ENCODE measurements at regions not wholly inside any gene's neighbourhood (a gene's known extent, or its start where the extent isn't known, plus 50 kb on each side); places are given as distances from the start of the nearest gene placed in this dataset.

DNA sequence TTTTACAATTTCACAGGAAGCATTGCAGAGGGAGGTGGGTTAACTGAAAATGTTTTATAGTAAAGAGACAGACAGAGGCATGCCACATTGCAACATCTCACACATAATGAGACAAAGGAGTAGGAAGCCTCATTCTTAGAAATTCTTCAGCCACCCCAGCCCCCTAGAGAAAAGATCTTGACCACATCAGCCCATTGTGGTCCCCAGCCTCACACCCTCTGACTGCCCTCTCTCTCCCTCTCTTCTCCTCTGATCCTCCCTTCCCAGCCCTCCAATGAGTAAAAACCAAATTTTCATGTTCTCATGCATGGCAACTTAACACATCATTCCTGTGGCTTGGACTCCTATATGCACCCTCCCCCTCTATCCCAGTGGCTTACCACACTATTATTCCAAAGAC lies 174.1 kb downstream of the UACA start:
- DNase-seq (ENCODE audit: extremely low read depth in 1 of 4, low spot score in 3 of 4), result no peak
- Histone ChIP-seq H3K4me2 (ENCODE audit: insufficient read depth, low read length) (no peak overlapping the region), H3K9me3 (replicated peaks; ENCODE audit: control insufficient read depth, insufficient read depth, low read depth, low read length) (no peaks in the 10 kb centered on the region), H3K27ac (ENCODE audit: extremely low read depth, low read depth, low read length) (no peak overlapping the region), H3K9me1 (ENCODE audit: control insufficient read depth, insufficient read depth, low read length) (no peaks in the 10 kb centered on the region), H3K79me2 (ENCODE audit: control insufficient read depth, insufficient read depth, low read length) (no peaks in the 10 kb centered on the region), H3K36me3 (ENCODE audit: control insufficient read depth, insufficient read depth, low read length) (no peaks in the 10 kb centered on the region), H3K4me1 (replicated peaks in 1 of 2; ENCODE audit: control insufficient read depth in 2 of 2, insufficient read depth in 2 of 2, low read length in 2 of 2) (peaks cover 0 to 6% of the 10 kb centered on the region in 2 experiments; a peak in 2 of 5 replicates), H4K20me1 (replicated peaks; ENCODE audit: control insufficient read depth, insufficient read depth, low read length) (no peaks in the 10 kb centered on the region), H3K27me3 (ENCODE audit: control insufficient read depth in 2 of 2, insufficient read depth in 2 of 2, low read length in 2 of 2) (peaks cover 0 to 3% of the 10 kb centered on the region in 2 experiments; a peak in 1 of 5 replicates), H3K4me3 (no peak overlapping the region), H2AFZ (ENCODE audit: low read depth, low read length) (no peak overlapping the region), H3K9ac (ENCODE audit: insufficient read depth in 1 of 2, low read depth in 2 of 2, low read length in 2 of 2) (no peak overlapping the region)
- ChIA-PET POLR2A (no interaction called here), CTCF (ENCODE audit: low intra/inter-chr PET ratio) (no interaction called here)
- ATAC-seq, result no peak
- no TSS peak for BruUV-seq (replicated peaks)
- in situ Hi-C loops (cut with MboI), result no loop called here
- intact Hi-C loops (cut with micrococcal nuclease), result no loop called here
- FAIRE-seq, result no peak
- TF ChIP-seq POLR2H (tag; IDR thresholded peaks at IDR 0.05; ENCODE audit: low read depth) (no peak), ZKSCAN3 (CRISPR knock-in tag; IDR thresholded peaks at IDR 0.05) (no peak), PML (IDR thresholded peaks at IDR 0.05; ENCODE audit: low read length) (no peak), DPF2 (IDR thresholded peaks at IDR 0.05) (no peak), BRF1 (IDR thresholded peaks at IDR 0.05; ENCODE audit: borderline replicate concordance, extremely low read depth, insufficient read length) (no peak)
- TF ChIP-seq, protein P1, sequence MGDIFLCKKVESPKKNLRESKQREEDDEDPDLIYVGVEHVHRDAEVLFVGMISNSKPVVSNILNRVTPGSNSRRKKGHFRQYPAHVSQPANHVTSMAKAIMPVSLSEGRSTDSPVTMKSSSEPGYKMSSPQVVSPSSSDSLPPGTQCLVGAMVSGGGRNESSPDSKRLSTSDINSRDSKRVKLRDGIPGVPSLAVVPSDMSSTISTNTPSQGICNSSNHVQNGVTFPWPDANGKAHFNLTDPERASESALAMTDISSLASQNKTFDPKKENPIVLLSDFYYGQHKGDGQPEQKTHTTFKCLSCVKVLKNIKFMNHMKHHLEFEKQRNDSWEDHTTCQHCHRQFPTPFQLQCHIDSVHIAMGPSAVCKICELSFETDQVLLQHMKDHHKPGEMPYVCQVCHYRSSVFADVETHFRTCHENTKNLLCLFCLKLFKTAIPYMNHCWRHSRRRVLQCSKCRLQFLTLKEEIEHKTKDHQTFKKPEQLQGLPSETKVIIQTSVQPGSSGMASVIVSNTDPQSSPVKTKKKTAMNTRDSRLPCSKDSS (IDR thresholded peaks at IDR 0.05; ENCODE audit: low read depth, partially characterized antibody), result no peak

DNA sequence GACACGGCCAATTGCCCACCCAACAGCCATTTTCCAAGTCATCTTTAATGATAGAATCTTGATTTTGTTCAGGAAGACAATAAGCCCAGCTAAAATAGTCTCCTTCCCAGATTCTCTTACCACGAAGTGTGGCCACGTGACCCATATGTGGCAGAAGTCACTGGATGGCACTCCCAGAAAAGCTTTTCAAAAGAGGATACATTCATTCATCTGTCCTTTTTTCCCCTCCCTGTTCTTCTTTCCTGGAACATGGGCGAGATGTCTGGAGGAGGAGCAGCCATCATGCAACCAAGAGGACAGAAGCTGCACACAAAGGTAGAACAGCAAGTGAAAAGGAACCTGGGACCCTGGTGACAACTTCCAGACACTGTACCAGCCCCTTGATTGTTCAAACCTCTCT lies 174.7 kb downstream of the UACA start:
- H4K20me1 ChIP-seq (replicated peaks; ENCODE audit: control insufficient read depth, insufficient read depth, low read length), result no peaks in the 10 kb centered on the region
- H3K9me1 ChIP-seq (ENCODE audit: control insufficient read depth, insufficient read depth, low read length), result no peaks in the 10 kb centered on the region
- no peaks in the 10 kb centered on the region for H3K9me3 ChIP-seq (replicated peaks; ENCODE audit: control insufficient read depth, insufficient read depth, low read depth, low read length)
- no peak overlapping the region for H2AFZ ChIP-seq (ENCODE audit: low read depth, low read length)
- no peak overlapping the region for H3K9ac ChIP-seq (ENCODE audit: insufficient read depth in 1 of 2, low read depth in 2 of 2, low read length in 2 of 2)
- no peaks in the 10 kb centered on the region for H3K36me3 ChIP-seq (ENCODE audit: control insufficient read depth, insufficient read depth, low read length)
- H3K27me3 ChIP-seq (ENCODE audit: control insufficient read depth in 2 of 2, insufficient read depth in 2 of 2, low read length in 2 of 2), result peaks cover 0 to 5% of the 10 kb centered on the region in 2 experiments; a peak in 1 of 5 replicates
- BruUV-seq (replicated peaks), result no TSS peak
- ChIA-PET POLR2A (no interaction called here), CTCF (ENCODE audit: low intra/inter-chr PET ratio) (no interaction called here)
- in situ Hi-C loops (cut with MboI) (no loop called here), intact Hi-C loops (cut with micrococcal nuclease) (no loop called here)
- no peaks in the 10 kb centered on the region for H3K79me2 ChIP-seq (ENCODE audit: control insufficient read depth, insufficient read depth, low read length)
- TF ChIP-seq ZKSCAN3 (CRISPR knock-in tag; IDR thresholded peaks at IDR 0.05), result no peak
- TF ChIP-seq ZNF224 (CRISPR knock-in tag; IDR thresholded peaks at IDR 0.05), result no peak
- FAIRE-seq (no peak), ATAC-seq (no peak), DNase-seq (ENCODE audit: extremely low read depth in 1 of 4, low spot score in 3 of 4) (no peak)
- H3K27ac ChIP-seq (ENCODE audit: extremely low read depth, low read depth, low read length), result no peak overlapping the region
- no peak overlapping the region for H3K4me3 ChIP-seq
- no peak overlapping the region for H3K4me2 ChIP-seq (ENCODE audit: insufficient read depth, low read length)
- WGBS (ENCODE audit: insufficient coverage, low coverage, missing lambda C conversion rate), result 2% methylated on average over 4 of the region's 4 CpGs
- peaks cover 0 to 6% of the 10 kb centered on the region in 2 experiments; a peak in 2 of 5 replicates for H3K4me1 ChIP-seq (replicated peaks in 1 of 2; ENCODE audit: control insufficient read depth in 2 of 2, insufficient read depth in 2 of 2, low read length in 2 of 2)
